Neuron (in vitro differentiated cells): ENCODE measurements at regions not wholly inside any gene's neighbourhood (a gene's known extent, or its start where the extent isn't known, plus 50 kb on each side); places are given as distances from the start of the nearest gene placed in this dataset.

ENCODE experiments used
- H2AFZ ChIP-seq: one replicate; pipeline ENCODE4 v1.6.1; 2013; ENCODE audit warnings: low read depth, mild to moderate bottlenecking, inconsistent platforms, low read length, moderate library complexity
- H3K27me3 ChIP-seq: one replicate; pipeline ENCODE4 v1.6.1; 2013; ENCODE audit warnings: low read length; ENCODE audit not compliant: insufficient read depth
- H3K36me3 ChIP-seq: one replicate; pipeline ENCODE4 v1.6.1; 2013; ENCODE audit warnings: low read length; ENCODE audit not compliant: insufficient read depth
- H3K4me1 ChIP-seq: one replicate; pipeline ENCODE4 v1.6.1; 2013; ENCODE audit warnings: low read length; ENCODE audit not compliant: insufficient read depth
- H3K4me3 ChIP-seq: 2 replicates; pipeline ENCODE4 v1.5.1; 2013; ENCODE audit warnings: mild to moderate bottlenecking, low read length, moderate library complexity
- H3K9me3 ChIP-seq: one replicate; pipeline ENCODE4 v1.6.1; 2013; ENCODE audit warnings: low read length

DNA sequence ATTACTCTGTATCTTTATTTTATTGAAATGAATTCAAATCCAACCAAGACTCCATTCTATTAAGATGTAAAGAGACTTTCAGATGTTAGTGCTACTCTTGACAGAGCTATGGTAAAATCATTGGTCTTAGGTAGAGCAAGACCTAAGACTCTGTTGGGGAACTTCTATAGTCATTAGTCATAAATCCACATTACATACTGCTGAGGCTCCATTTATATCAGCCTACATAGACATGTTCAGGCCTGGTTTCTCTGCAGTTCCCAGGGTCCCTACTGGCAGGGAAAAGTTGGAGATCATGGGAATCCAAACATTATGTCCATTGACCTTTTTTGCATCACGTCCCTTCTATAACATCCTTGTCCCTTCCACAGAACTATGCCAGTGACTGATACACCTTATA lies 580.4 kb upstream of the ZEB2 start:
- Histone ChIP-seq H3K36me3 (no peaks in the 10 kb centered on the region), H3K4me3 (no peak overlapping the region), H3K9me3 (peaks cover 2% of the 10 kb centered on the region), H2AFZ (no peak overlapping the region), H3K27me3 (no peaks in the 10 kb centered on the region), H3K4me1 (no peaks in the 10 kb centered on the region)

DNA sequence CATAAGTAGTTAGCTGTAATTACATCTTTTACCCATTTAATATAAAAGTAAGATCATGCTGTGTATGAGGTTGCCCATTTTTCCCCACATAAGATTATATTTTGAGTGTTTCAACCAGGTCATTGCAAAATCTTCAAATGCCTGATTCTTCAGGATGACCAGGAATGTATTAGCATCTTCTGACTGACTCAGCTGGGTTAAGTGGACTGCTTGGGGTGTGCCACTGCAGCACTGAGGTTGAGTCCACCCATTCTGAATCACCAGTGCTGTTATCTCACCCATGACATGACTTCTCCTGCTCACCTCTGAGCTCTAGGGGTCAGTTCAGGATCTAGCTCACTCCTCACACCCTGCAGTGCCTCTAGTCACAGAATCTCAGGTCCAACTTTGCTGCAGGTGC lies 576.7 kb upstream of the ZEB2 start:
- Histone ChIP-seq H3K4me3 (no peak overlapping the region), H3K36me3 (no peaks in the 10 kb centered on the region), H3K4me1 (no peaks in the 10 kb centered on the region), H3K27me3 (no peaks in the 10 kb centered on the region), H2AFZ (no peak overlapping the region), H3K9me3 (peaks cover 2% of the 10 kb centered on the region)

DNA sequence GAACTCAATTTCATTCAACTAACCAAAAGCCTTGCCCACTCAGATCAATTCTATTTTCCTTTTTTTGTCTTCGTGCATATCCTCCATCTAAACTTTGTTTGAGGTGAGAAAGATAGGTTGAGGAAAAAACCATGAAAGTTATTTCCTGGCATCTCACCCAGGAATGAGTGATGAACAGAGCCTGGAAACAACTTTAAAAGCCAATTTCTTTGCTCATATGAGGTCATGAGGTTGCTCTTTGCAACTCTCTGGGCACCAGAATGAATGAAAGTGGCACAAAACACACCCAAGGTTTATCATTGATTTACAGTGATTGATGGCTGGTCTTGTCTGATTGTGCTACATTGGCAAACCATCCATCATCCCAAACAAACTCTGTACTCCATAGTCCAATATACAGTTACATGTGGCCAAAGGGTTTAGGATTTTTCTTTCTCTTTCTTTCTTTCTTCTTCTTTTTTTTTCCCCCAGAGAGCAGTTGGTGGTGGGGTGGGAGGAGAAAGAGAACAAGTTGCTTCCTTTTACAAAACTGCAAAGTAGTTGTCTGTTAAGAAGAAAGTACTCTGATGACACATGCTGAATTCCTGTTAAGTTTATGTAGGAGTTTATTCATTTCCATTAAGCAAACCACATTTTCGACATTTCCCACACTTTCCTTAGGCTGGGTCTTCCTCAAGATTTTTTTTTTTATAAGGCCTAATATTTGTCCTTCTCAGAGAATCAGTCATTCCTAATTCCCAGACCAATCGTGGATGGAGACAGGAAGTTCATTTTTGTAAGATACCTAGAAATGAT lies 575.9 kb upstream of the ZEB2 start:
- no peaks in the 10 kb centered on the region for H3K27me3 ChIP-seq
- H3K36me3 ChIP-seq, result no peaks in the 10 kb centered on the region
- no peak overlapping the region for H3K4me3 ChIP-seq

DNA sequence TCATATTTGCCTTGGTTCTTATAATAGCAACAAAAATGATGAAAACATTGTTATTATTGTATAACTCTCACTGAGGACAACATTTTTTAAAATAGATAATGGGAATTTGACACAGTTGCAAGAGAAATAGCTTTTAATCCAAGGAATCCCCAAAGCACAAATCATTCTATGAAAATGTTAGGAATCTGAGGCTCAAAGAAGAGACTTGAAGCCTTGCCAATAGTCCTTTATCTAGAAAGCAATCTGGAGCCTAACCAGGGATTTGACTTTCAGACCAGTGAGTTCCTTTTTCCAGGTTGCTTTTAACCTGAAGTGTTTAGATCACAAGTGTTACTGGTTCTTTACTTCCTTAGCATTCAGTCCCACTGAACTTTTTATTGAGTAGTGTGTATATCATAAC lies 574.5 kb upstream of the ZEB2 start:
- Histone ChIP-seq H2AFZ (no peak overlapping the region), H3K4me1 (no peaks in the 10 kb centered on the region), H3K9me3 (no peaks in the 10 kb centered on the region), H3K27me3 (no peaks in the 10 kb centered on the region), H3K4me3 (no peak overlapping the region), H3K36me3 (no peaks in the 10 kb centered on the region)

More for the DNA sequence above, 575.9 kb upstream of the ZEB2 start:
- no peaks in the 10 kb centered on the region for H3K4me1 ChIP-seq
- H3K9me3 ChIP-seq, result no peaks in the 10 kb centered on the region
- no peak overlapping the region for H2AFZ ChIP-seq

DNA sequence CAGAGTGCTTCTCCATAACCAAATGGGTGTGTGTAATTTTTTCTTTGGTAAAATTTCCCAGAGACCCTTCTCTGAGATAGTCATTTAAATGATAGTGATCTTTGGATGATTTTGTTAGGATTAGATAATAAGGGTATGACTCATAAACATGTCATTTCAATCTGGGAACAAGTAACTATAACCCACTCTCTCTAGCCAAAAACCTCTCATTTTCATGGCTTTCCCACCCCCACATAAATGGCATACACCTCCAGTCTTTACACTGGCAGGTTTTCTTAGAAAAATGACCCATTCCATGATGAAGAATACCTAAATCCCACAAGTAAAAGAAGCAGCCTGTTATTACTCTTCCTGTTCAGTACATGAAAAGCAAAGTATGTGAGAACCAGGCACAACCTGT lies 572.0 kb upstream of the ZEB2 start:
- Histone ChIP-seq H3K27me3 (no peaks in the 10 kb centered on the region), H3K4me1 (no peaks in the 10 kb centered on the region), H3K9me3 (no peaks in the 10 kb centered on the region), H2AFZ (no peak overlapping the region), H3K4me3 (no peak overlapping the region), H3K36me3 (no peaks in the 10 kb centered on the region)

DNA sequence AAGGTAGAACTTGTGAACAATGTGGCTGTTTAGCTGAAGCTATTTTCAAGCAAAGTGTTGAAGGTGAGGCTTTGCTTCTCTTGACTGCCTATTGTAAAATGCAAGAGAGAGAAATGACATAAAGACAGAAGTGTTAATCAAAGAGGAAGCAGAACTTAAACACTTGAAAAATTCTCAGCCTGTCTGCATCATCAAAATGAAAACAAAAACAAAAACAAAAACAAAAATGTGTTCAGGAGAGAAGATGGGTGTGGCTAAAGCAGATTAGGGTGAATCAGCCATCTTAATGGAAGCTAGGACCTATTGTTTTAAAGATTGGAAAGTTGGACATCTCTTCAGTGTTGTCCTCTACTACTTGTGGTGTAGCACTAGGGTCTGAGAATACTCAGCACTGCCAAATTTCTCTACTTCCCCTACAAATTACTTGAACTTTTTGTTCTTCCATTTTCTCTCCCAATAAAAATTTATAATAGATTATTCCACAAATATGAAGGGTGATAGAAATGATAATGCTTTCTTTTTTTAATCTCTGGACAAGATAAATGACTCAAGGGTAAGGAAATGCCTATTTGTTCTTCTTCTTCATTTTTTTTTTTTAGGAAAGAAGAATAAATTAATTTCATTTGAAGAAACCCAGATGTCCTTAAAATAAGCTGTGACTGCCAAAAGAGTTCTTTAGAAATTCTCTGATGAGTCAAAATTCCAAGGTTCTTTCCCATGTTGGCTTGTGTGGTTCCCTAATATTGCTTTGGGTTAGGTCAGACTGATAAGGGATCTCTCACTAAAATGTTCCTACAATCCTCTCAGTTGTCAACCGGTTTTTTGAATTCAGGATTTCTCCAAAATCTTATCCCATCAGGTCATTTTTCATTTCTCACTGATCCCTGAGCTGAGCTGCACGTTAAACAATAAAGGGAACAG lies 571.2 kb upstream of the ZEB2 start:
- H3K9me3 ChIP-seq, result no peaks in the 10 kb centered on the region
- no peaks in the 10 kb centered on the region for H3K27me3 ChIP-seq
- H2AFZ ChIP-seq, result no peak overlapping the region
- no peaks in the 10 kb centered on the region for H3K36me3 ChIP-seq
- no peak overlapping the region for H3K4me3 ChIP-seq
- no peaks in the 10 kb centered on the region for H3K4me1 ChIP-seq

DNA sequence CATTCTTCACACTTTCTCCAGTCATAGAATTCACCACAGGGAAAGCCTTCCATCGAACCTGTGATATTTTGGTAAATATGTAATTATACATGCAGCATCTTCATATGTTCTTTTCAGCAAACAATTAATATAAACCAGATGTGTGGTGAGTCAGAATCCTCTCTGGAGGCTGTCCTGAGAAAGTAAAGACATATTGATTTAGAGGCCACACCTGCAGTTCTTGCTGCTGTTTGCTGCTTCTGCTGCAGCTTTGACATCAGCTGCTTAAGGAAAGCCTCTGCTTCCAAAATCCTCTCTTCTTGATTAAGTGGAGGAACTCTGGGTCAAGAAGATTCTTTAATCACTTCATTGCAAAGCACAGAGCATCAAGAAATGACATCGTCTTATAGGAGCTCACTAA lies 568.8 kb upstream of the ZEB2 start:
- H2AFZ ChIP-seq, result no peak overlapping the region
- H3K36me3 ChIP-seq, result no peaks in the 10 kb centered on the region
- no peaks in the 10 kb centered on the region for H3K27me3 ChIP-seq
- no peak overlapping the region for H3K4me3 ChIP-seq
- H3K4me1 ChIP-seq, result no peaks in the 10 kb centered on the region
- no peaks in the 10 kb centered on the region for H3K9me3 ChIP-seq

DNA sequence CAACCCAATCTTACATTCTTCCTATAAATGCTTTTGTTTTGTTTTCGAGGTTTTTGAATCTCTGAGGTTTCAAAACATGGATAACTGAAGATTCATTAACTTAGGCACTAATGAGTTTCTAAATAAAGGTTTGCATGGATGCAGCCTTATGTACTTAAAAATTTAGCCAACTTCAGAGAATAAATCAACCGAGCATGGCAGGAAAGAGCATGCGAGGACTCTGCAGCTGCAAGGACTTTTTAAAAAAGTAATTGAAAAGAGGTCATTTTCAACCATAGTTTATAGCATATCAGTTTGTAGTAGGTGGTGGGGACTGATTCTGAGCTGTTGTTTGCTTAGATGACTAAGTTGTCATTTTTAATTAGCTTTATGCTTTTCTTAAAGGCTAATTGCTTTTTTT lies 567.0 kb upstream of the ZEB2 start:
- no peak overlapping the region for H2AFZ ChIP-seq
- H3K9me3 ChIP-seq, result no peaks in the 10 kb centered on the region
- H3K36me3 ChIP-seq, result no peaks in the 10 kb centered on the region
- no peak overlapping the region for H3K4me3 ChIP-seq
- H3K27me3 ChIP-seq, result no peaks in the 10 kb centered on the region
- no peaks in the 10 kb centered on the region for H3K4me1 ChIP-seq

DNA sequence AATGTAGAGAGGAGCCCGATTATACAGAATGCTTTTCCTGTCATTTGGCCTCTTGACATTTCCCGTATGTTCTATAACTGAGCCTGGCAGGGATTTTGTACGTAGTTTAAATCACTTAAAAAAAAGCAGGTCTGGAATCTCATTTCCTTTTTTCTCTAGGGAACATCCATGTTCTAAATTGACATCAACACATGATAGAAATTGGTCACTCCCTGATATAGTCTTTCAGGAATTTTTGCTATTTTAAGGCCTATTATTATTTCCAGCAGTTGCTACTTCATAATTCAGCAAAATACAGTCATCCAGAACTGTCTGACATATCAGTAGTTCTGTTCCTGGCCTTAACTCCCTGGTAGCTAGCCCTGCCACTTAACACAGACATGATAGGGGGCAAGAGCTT lies 565.7 kb upstream of the ZEB2 start:
- Histone ChIP-seq H3K4me3 (no peak overlapping the region), H2AFZ (no peak overlapping the region), H3K9me3 (no peaks in the 10 kb centered on the region), H3K4me1 (no peaks in the 10 kb centered on the region), H3K27me3 (no peaks in the 10 kb centered on the region), H3K36me3 (no peaks in the 10 kb centered on the region)

DNA sequence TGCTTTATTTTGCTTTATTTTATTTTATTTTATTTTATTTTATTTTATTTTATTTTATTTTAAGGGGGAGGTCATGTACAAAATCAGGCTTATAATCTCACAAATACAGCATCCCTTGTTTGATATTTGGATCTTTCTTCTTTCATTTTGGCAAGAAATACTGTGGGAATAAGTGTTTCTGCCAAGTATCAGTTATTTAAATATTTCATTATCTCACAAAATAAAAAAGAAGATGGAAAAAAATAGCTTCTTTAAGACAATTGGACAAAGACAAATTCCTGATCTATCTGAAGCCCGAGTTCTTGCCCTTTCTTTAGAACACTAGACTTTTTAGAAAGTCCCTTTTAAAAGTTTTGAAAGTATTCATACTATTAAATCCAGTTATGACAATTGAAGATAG lies 560.5 kb upstream of the ZEB2 start:
- H3K9me3 ChIP-seq, result no peaks in the 10 kb centered on the region
- no peak overlapping the region for H3K4me3 ChIP-seq
- no peaks in the 10 kb centered on the region for H3K27me3 ChIP-seq
- no peak overlapping the region for H2AFZ ChIP-seq
- no peaks in the 10 kb centered on the region for H3K36me3 ChIP-seq
- no peaks in the 10 kb centered on the region for H3K4me1 ChIP-seq

DNA sequence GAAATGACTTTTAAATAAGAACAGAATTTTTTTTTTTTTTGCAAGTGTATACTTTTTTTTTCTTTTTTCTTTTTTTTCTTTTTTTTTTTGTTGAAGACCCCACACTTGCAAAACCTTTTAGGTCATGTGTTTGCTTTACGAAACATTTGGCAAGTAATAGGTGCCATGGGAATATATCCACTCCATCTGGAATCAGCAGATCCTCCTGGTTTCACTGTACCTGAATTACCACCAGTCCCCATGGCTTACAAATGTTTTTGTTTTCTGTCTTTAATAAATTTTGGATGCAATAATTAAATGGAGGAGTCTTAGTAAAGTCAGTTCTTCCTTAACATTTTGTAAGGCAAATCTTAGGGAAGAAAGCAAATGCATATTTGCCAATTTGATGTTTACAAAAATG lies 559.7 kb upstream of the ZEB2 start:
- Histone ChIP-seq H3K9me3 (no peaks in the 10 kb centered on the region), H3K4me3 (no peak overlapping the region), H3K4me1 (no peaks in the 10 kb centered on the region), H2AFZ (no peak overlapping the region), H3K27me3 (no peaks in the 10 kb centered on the region), H3K36me3 (no peaks in the 10 kb centered on the region)

DNA sequence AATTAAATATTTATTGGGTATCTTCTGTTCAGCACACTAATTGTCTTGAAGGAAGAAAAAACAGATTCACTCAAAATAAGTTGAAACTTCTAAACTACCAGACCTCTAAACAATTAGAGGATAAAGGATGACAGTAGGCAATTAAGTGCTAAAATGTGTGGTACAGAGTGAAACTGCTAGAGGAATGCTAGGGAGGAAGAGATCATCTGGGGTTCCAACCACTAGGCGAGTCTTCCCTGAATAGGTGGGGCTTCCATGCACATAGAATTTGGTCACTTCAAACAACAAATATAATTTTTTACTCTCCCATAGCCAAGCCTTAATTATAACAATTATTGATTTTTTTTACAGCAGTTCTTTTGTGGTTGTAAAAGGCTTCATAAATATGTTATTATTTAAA lies 559.0 kb upstream of the ZEB2 start:
- no peaks in the 10 kb centered on the region for H3K27me3 ChIP-seq
- H3K4me3 ChIP-seq, result no peak overlapping the region
- H3K9me3 ChIP-seq, result no peaks in the 10 kb centered on the region
- H3K4me1 ChIP-seq, result no peaks in the 10 kb centered on the region
- no peak overlapping the region for H2AFZ ChIP-seq
- no peaks in the 10 kb centered on the region for H3K36me3 ChIP-seq

DNA sequence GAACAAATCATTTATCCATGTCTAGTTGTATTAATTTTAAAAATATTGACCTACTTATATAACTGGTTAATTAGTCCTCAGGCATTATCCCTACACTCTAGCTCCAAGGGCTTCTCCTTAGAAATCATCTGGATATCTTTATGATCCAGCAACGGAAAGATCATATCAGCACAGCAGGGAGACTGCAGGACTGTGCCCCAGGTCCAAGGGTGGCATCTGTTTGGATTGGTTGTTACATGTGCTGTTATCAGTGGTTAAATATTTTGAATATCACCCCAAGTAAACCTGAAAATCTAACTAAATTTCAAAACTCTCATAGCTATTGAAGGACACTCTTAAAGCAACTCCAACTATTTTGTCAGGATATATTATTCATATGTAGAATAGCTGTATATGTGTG lies 556.2 kb upstream of the ZEB2 start:
- H3K4me1 ChIP-seq, result no peaks in the 10 kb centered on the region

More for the DNA sequence above, 556.2 kb upstream of the ZEB2 start:
- no peak overlapping the region for H2AFZ ChIP-seq
- H3K27me3 ChIP-seq, result no peaks in the 10 kb centered on the region
- H3K4me3 ChIP-seq, result no peak overlapping the region
- no peaks in the 10 kb centered on the region for H3K36me3 ChIP-seq
- H3K9me3 ChIP-seq, result no peaks in the 10 kb centered on the region
